ENCODE measurements at regions not wholly inside any gene's neighbourhood (a gene's known extent, or its start where the extent isn't known, plus 50 kb on each side); places are given as distances from the start of the nearest gene placed in this dataset.

GRCh38 chr2:128793404-128793803, 474.7 kb upstream of the HS6ST1 start:
- no peak for DNase-seq (ENCODE audit: low read depth)

DNA sequence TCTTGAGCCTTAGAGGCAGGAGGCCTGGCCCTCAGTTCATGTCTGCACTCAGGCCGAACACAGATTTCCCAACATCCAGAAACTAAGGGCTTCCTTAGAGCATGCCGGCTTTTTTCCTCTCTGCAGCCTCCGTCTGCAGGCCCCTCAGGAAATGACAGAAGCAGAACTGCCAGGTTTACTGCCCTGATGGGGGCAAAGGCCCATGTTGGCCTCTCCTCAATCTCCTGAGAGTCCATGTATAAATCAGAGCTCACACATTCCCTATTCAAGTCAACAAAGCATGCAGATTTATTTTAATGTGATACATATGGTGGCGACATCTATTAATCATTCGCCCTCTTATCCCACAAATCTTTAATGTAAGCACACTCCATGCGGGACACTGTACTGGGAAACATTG, 475.6 kb upstream of the HS6ST1 start:
- DNase-seq (ENCODE audit: low read depth) = no peak

- no peak for DNase-seq (ENCODE audit: low read depth)
Observed at GRCh38 chr2:128796321-128796720, 477.7 kb upstream of the HS6ST1 start.

DNA sequence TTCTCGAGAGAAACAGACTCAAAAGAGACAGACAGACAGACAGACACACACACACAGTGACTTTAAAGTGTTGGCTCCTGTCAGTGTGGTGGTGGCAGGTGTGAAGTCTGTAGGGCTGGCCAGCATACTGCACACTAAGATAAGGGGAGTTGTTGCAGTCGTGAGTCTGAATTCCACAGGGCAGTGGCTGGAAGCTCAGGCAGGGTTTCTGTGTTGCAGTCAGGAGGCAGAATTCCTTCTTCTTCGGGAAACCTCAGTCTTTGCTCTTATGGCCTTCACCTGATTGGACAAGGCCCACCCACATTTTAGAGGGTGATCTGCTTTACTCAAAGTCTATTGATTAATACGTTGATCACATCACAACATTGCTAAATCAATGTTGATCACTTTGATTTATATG, 478.4 kb upstream of the HS6ST1 start:
- no peak for DNase-seq (ENCODE audit: low read depth)

DNA sequence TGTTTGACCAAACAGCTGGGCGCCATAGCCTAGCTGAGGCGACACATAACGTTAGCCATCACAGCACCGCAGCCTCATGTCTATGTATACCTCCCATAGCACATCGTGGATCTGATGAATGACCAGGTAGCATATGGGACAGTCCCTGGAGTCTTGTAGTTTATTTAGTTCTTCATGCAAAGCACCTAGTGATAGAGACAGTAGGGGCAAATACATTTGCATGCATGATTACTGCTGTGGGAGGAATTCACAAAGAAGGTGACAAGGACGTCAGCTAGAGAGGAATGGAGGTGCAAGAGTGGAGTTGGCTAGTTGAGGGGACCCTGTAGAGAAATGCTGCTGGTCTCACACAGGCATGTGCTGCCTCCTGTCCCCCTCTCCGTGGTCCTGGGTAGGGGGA, 478.9 kb upstream of the HS6ST1 start:
- no peak for DNase-seq (ENCODE audit: low read depth)

DNA sequence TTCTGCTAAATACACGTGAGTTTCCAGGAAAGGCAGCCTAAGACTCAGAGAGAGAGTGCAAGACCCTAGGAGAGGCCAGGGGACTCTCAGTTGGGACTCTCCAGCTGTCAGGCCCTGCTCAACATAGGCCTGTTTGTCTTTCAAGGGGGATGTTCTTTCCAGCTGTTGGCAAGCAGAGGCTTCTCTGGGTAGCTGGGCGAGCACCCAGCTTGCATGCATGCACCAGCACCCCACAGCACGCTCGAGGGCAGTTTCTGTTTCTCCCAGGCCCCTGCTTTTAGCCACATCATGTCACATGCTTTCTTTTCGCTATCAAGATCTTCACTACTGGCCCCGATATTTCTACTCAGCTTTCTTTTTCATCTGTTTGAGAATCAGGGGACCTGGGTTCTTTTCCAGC, 479.3 kb upstream of the HS6ST1 start:
- no peak for DNase-seq (ENCODE audit: low read depth)

DNA sequence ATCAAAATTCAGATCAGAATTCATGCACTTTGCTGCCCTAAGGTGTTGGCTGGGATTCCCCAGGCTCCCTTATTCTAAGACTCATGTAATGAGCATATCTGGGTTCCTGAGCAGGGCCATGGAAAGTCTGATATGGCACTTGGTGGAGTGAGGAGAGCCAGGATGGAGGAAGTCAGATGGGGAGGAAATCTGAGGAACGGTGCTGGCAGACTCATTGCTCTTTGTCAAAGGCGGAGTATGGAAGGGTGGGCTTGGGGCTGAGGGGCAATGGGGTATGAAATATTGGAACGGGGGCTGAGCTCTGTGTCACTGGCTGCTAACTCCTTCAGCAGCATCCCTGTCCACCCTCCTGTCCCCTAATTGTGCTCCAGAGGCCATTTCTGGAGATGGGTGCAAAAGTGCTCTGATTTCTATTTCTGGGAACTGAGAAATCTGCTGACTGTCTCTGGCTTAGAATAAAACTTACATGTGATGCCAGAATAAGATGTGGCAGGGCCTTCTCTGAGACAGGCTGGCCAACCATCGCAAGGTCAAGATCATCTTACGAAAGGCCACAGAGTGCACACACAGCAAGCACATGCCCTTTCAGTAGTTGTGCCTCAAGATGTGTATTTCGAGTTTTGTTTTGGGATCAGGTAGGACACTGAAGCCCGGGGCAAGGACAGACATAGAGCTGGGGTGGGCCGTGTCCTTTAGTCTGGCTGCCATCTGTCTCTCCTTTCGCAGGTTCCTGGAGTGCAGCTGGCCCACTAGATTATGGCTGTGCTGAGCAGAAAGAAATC, 480.0 kb upstream of the HS6ST1 start:
- DNase-seq (ENCODE audit: low read depth) = no peak

DNA sequence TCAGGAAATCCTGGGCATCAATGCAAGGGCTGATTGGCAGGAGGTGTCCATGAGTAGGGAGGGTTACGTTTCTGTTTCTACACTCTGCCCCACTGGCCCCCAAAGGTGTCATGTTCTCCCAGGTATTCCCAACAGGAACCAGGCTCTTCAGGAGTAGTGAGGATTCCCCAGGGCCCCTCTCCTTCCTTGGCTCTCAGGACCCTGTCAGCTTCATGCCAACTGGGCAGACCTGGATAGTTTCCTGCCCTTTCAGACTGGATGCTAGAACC, 480.6 kb upstream of the HS6ST1 start:
- DNase-seq (ENCODE audit: low read depth) = no peak

DNA sequence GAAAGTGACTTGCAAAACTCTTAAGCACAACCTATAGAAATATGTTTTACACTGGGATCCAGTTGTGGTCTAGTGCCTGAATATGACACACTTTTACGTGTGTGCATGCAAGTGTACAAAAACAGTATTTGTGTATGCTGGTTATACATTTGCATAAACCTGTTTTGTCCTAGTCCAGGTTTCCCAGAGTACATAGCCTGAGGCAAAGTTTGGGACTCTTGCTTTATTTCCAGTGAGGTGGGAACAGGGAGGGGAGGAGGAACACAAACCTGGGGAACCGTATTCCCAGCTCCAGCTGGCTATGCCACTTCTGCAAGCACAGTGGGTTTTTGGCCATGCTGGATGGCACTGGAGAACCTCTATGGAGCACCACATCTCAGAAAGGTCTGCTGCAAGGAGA, 481.1 kb upstream of the HS6ST1 start:
- DNase-seq (ENCODE audit: low read depth) = no peak

- DNase-seq (ENCODE audit: low read depth) = no peak
Observed at GRCh38 chr2:128801576-128801975, 482.9 kb upstream of the HS6ST1 start.

- no peak for DNase-seq (ENCODE audit: low read depth)
Observed at GRCh38 chr2:128803222-128803621, 484.6 kb upstream of the HS6ST1 start.

DNA sequence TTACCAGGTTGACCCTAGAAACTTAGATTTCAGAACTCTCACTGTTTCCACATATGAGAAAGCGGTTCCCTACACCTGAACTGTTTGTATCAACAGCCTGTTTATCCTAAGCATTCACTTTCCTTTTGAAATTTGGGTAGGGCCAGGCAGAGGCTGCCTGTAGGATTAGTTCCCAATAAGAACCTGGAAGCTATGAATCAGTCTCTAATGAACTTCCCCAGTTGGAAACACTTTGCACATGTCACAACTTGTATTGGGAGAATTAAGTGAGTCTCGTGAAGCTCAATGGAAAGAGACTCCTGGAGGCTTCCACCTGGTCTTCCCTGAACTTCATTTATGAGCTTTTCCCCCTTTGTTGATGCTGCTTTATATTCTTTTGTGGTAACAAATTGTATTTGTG, 486.6 kb upstream of the HS6ST1 start:
- DNase-seq (ENCODE audit: low read depth) = no peak

DNA sequence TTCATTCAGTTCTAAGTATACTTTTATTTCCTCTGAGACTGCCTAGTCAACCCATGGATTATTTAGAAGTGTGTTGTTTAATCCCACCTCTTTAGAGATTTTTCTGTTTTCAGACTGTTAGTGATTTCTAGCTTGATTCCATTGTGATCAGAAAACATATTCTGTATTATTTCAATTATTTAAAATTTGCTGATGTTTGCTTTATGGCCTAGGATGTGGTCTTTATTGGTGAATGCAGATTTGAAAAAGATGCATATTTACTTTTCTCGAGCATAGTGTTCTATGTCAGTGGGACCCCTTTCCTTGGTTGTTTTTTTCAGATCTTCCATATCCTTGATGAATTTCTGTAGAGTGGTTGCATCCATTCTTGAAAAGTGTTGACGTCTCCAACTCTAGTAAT, 487.2 kb upstream of the HS6ST1 start:
- DNase-seq (ENCODE audit: low read depth) = no peak

DNA sequence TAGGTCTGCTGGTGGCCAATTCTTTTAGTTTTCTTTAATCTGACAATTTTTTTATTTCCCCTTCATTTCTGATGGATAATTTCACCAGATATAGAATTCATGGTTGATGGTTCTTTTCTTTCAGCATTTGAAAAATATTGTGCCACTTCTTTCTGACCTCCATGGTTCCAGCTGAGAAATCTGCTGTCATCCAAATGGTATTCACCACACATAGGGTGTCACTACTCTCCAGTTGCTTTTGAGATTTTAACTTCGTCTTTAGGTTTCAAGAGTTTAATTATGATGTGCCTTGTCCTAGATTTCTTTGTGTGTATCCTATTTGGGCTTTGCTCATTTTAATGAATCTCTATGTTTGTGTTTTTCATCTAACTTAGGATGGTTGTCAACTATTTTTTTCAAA, 488.6 kb upstream of the HS6ST1 start:
- no peak for DNase-seq (ENCODE audit: low read depth)

GRCh38 chr2:128808462-128809258, 490.0 kb upstream of the HS6ST1 start:
- no peak for DNase-seq (ENCODE audit: low read depth)

- DNase-seq (ENCODE audit: low read depth) = no peak
Observed at GRCh38 chr2:128809259-128809636, 490.6 kb upstream of the HS6ST1 start.

DNA sequence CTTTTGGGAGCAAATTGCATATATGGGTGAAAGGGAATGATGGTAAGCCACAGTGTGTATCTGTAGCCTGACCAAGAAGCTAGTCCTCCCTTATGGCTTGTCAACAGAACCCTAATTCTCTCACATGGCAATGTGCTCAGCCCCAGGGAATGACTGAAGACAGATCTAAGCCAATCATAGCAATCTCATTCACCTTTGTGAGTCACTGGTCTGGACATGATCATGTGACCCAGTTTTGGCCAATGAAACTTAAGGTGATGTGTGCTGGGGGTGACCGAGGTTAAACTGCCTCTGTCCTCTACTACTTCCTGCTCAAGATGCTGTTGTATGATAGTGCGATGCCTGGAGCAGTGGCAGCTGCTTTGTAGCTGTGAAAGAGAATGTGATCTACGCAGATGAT, 491.2 kb upstream of the HS6ST1 start:
- DNase-seq (ENCODE audit: low read depth) = no peak

DNA sequence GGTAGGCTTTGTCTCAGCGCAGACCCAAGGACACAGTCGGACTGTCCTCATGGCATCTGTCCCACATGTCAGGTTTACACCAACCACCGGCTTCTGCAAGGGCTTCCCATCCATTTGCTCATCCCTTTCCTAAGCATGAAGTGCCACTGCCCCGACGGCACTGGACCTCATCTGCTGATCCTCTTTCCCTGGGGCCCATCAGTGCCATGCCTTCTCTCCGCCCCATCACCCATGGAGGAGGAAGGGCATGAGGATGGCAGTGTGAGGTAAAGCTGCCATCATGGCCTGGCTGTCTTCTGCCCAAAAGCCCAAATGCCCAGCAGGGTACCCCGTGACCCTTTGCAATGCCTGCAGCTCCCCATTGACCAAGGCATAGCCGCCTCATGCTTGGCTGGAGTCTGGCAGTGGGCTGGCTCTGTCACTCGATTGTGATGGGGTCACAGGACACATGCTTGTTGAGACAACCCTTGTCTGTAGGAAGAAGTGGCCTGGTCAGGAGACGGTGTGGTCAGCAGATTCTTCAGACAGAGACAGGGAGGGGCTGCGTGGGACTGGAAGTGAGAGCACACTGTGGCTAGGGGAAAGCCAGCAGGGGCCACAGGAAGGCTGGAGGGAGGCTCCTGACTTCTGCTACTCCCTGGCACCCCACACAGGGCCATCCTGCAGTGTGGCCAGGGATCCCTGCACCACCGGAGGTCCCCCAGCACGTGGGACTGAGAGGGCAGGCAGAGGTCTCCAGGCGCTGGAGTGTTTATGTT, 493.7 kb upstream of the HS6ST1 start:
- no peak for DNase-seq (ENCODE audit: low read depth)

GRCh38 chr2:128813352-128814034, 494.8 kb upstream of the HS6ST1 start:
- no peak for DNase-seq (ENCODE audit: low read depth)

DNA sequence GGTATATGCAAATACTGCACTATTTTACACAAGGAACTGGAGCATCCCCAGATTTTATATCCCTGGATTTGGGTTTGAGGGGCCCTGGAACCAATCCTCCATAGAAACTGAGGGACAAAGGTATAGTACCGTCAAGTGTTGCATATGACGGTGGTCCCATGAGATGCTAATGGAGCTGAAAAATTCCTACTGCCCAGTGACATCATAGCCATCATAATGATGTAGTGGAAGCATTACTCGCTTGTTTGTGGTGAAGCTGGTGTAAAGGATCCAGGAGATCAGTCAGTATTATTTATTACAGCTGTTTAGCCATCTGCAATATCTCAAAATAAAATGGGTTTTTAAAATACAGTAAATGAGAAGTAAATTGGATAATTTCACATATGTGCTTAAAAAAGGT, 496.6 kb upstream of the HS6ST1 start:
- no peak for DNase-seq (ENCODE audit: low read depth)

GRCh38 chr2:128817171-128817570, 498.5 kb upstream of the HS6ST1 start:
- no peak for DNase-seq (ENCODE audit: low read depth)

DNA sequence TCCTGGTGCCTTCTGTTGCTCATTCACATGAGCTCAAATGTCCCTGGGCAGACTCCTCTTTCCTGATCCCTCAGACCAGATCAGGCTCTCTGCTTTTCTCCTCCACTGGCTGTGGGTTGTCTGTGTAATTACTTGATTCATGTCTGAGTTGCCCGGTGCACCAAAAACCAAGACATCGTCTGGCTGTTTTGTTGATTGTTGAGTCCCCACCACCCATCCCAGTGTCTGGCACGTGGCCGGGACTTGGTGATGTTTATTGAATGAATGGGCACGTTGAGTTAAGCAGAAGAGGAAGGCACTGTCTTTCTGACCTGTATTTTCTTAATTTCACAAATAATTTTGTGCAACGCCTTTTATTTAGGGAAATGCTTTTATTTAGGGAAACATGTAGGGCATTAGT, 499.1 kb upstream of the HS6ST1 start:
- DNase-seq (ENCODE audit: low read depth) = no peak

DNA sequence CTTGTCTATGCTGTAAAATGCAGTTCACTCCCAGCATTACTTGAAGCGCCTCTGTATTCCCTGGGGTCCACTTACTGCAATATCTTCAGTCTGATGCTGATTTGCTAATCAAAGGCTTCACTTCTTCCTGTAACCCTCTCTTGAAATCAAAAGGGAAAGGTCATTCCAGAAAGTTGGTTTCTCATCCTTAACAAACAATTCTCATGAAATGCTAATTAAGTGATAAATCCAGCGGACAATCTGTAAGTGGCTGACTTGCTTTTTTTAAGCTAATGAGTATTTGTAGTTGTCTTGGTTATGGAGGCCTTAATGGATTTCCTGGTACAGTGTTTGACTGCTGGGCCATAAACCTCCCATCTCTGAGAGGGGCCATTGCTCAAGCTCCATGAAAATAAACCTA, 499.6 kb upstream of the HS6ST1 start:
- no peak for DNase-seq (ENCODE audit: low read depth)
